ENCODE measurements at regions not wholly inside any gene's neighbourhood (a gene's known extent, or its start where the extent isn't known, plus 50 kb on each side); places are given as distances from the start of the nearest gene placed in this dataset.

DNA sequence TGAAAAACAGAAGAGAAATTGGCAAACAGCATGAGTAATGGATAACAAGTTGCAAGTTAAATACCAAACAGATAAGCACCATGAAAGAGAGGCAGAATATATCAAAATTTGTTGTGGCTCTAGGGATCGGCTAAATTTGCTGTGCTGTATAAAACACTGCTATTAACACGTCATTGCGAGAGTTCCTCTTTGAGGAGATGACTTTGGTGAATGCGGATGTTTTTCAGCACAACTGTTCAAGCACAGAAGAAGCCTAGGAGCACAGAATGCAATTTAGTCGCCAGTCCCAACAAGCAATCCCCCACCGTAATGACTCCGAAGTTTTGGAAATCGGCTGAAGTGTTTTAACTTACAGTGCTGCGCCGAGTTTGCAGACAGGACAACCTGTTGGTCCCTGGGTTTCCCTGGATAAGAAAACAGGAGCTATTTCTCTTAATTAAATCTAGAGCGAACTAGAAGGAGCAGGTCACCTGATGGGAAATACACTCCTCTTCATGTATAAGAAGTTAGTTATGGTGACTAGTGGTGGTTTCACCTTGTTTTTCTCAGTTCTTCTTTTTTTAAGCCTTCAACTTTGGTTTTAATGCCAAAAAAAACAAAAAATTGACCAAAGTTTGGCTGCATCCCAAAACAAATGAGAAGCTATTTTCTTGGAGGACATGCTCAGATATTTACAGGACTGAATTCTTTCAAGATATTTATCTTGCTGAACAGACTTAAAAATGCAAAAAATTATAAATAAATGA, 454.1 kb upstream of the SALL3 start:
- POLR2A ChIA-PET = interaction anchor here (0.6 to 2.0 kb wide), 2 partner anchors 17 to 668 kb away, joined by 3 to 10 read pairs; no protein-coding TSS in a partner anchor
- CTCF ChIA-PET = no interaction called here
- intact Hi-C loops (cut with micrococcal nuclease) = no loop called here
- Mint-ChIP-seq H3K4me3 (ENCODE audit: unreplicated experiment) (no peak overlapping the region), H3K36me3 (ENCODE audit: insufficient read depth, unreplicated experiment) (no peaks in the 10 kb centered on the region), H3K27ac (ENCODE audit: low read depth, unreplicated experiment) (no peak overlapping the region), H3K4me1 (ENCODE audit: insufficient read depth, unreplicated experiment) (no peaks in the 10 kb centered on the region), H3K9me3 (ENCODE audit: unreplicated experiment) (peaks cover 25% of the 10 kb centered on the region), H3K27me3 (ENCODE audit: insufficient read depth, unreplicated experiment) (peaks cover 6% of the 10 kb centered on the region)
- TF ChIP-seq, protein P1, sequence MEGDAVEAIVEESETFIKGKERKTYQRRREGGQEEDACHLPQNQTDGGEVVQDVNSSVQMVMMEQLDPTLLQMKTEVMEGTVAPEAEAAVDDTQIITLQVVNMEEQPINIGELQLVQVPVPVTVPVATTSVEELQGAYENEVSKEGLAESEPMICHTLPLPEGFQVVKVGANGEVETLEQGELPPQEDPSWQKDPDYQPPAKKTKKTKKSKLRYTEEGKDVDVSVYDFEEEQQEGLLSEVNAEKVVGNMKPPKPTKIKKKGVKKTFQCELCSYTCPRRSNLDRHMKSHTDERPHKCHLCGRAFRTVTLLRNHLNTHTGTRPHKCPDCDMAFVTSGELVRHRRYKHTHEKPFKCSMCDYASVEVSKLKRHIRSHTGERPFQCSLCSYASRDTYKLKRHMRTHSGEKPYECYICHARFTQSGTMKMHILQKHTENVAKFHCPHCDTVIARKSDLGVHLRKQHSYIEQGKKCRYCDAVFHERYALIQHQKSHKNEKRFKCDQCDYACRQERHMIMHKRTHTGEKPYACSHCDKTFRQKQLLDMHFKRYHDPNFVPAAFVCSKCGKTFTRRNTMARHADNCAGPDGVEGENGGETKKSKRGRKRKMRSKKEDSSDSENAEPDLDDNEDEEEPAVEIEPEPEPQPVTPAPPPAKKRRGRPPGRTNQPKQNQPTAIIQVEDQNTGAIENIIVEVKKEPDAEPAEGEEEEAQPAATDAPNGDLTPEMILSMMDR (IDR thresholded peaks at IDR 0.05; ENCODE audit: unreplicated experiment) = no peak
- DNase-seq (ENCODE audit: unreplicated experiment) = peak; percentile 3
- no TSS peak for BruUV-seq (replicated peaks)

DNA sequence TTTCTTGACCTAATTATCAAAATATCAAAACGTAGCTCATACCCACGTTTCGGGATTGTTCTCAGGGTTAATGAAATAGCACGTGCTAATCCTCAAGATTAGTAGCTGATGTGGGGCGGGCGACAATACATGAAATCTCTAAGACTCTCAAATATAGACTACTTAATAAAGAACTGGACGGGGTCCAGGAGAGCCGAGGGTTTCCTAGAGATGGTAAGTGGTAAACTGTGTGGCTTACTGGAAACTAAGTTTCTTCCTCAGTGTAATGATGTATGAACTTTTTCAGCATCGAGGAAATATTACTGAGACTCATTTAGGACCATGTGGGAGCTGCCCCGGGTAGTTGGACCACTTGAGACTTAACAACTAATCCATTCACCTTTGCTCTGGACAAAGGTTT, 453.3 kb upstream of the SALL3 start:
- no peak overlapping the region for H3K27ac Mint-ChIP-seq (ENCODE audit: low read depth, unreplicated experiment)
- peaks cover 24% of the 10 kb centered on the region for H3K9me3 Mint-ChIP-seq (ENCODE audit: unreplicated experiment)
- BruUV-seq (replicated peaks) = no TSS peak
- no peak overlapping the region for H3K4me3 Mint-ChIP-seq (ENCODE audit: unreplicated experiment)
- no peaks in the 10 kb centered on the region for H3K36me3 Mint-ChIP-seq (ENCODE audit: insufficient read depth, unreplicated experiment)
- CTCF ChIA-PET = no interaction called here
- no peaks in the 10 kb centered on the region for H3K27me3 Mint-ChIP-seq (ENCODE audit: insufficient read depth, unreplicated experiment)
- intact Hi-C loops (cut with micrococcal nuclease) = no loop called here
- H3K4me1 Mint-ChIP-seq (ENCODE audit: insufficient read depth, unreplicated experiment) = no peaks in the 10 kb centered on the region
- no peak for DNase-seq (ENCODE audit: unreplicated experiment)
- TF ChIP-seq, protein P1 (IDR thresholded peaks at IDR 0.05; ENCODE audit: unreplicated experiment) = no peak
- POLR2A ChIA-PET = interaction anchor here (0.6 to 2.0 kb wide), 2 partner anchors 16 to 668 kb away, joined by 3 to 10 read pairs; no protein-coding TSS in a partner anchor

DNA sequence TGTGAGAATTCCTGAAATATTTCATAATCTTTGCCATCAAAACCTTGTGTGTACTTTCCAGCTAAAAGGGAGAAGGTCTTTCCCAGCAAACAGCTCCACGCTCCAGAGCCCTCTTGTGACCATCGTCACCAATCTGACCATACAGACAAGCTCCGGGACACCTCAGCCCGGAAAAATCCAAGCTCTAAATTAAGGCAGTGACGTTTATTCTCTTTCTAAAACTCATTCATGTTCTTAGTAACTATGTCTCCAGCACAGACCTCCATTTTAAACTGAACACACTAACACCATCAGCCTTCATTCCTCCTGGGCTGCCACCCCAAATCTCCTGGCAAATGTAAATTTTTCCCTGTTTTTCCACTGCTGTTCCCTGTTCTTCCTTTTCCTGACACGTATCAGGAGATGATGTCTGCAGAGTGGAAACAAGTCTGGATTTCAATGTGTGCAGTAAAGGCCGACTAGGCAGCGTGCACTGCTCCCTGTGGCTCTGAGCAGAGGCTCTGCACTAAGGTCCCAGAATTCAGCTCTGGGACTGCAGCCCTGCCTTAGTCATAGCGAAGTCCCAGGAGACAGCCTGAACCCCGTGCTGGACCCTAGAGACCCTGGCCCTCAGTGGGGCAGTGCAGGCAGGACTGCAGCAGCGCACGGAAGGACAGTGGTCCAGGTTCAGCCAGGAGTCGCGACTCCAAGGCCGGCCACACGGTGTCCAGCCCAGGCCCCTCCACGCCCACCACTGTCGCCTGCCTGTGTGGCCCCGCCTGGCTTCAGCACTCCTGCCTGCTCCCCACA, 452.5 kb upstream of the SALL3 start:
- intact Hi-C loops (cut with micrococcal nuclease) = no loop called here
- peaks cover 24% of the 10 kb centered on the region for H3K9me3 Mint-ChIP-seq (ENCODE audit: unreplicated experiment)
- no peaks in the 10 kb centered on the region for H3K27me3 Mint-ChIP-seq (ENCODE audit: insufficient read depth, unreplicated experiment)
- no peaks in the 10 kb centered on the region for H3K4me1 Mint-ChIP-seq (ENCODE audit: insufficient read depth, unreplicated experiment)
- H3K4me3 Mint-ChIP-seq (ENCODE audit: unreplicated experiment) = no peak overlapping the region
- no peak for DNase-seq (ENCODE audit: unreplicated experiment)
- ChIA-PET CTCF (no interaction called here), POLR2A (interaction anchor here (2.0 kb wide), 1 partner anchor 15 kb away, joined by 10 read pairs; no protein-coding TSS in a partner anchor)
- no TSS peak for BruUV-seq (replicated peaks)
- H3K27ac Mint-ChIP-seq (ENCODE audit: low read depth, unreplicated experiment) = no peak overlapping the region
- H3K36me3 Mint-ChIP-seq (ENCODE audit: insufficient read depth, unreplicated experiment) = no peaks in the 10 kb centered on the region
- TF ChIP-seq, protein P1 (IDR thresholded peaks at IDR 0.05; ENCODE audit: unreplicated experiment) = no peak

DNA sequence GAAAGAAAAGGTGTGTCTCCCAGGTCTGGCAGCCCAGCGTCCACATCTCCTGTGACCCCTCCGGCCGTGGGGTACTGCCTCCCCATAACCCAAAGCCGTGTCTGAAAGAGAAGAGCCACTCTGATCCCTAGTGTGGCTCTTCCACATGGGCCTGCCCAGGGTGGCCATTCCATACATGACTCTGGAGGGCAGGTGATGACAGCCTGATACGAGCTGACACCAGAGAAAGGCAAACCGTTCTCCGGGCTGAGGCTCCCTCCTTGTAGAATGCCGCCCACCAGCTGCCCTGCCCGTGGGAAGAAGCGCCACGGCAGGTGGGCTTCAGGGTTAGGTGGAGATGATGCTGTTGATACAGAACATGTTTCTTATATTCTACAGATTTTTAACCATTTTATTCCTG, 451.6 kb upstream of the SALL3 start:
- TF ChIP-seq, protein P1 (IDR thresholded peaks at IDR 0.05; ENCODE audit: unreplicated experiment) = no peak
- Mint-ChIP-seq H3K27me3 (ENCODE audit: insufficient read depth, unreplicated experiment) (no peaks in the 10 kb centered on the region), H3K9me3 (ENCODE audit: unreplicated experiment) (peaks cover 24% of the 10 kb centered on the region), H3K4me1 (ENCODE audit: insufficient read depth, unreplicated experiment) (no peaks in the 10 kb centered on the region), H3K4me3 (ENCODE audit: unreplicated experiment) (no peak overlapping the region), H3K36me3 (ENCODE audit: insufficient read depth, unreplicated experiment) (no peaks in the 10 kb centered on the region), H3K27ac (ENCODE audit: low read depth, unreplicated experiment) (no peak overlapping the region)
- BruUV-seq (replicated peaks) = no TSS peak
- intact Hi-C loops (cut with micrococcal nuclease) = no loop called here
- POLR2A ChIA-PET = interaction anchor here (2.0 kb wide), 1 partner anchor 14 kb away, joined by 4 read pairs; no protein-coding TSS in a partner anchor
- DNase-seq (ENCODE audit: unreplicated experiment) = no peak
- CTCF ChIA-PET = interaction anchor here (0.6 kb wide), 1 partner anchor 255 kb away, joined by 4 read pairs; no protein-coding TSS in a partner anchor

Data from MCF 10A (cell line).